ENCODE measurements at regions not wholly inside any gene's neighbourhood (a gene's known extent, or its start where the extent isn't known, plus 50 kb on each side); places are given as distances from the start of the nearest gene placed in this dataset.

DNA sequence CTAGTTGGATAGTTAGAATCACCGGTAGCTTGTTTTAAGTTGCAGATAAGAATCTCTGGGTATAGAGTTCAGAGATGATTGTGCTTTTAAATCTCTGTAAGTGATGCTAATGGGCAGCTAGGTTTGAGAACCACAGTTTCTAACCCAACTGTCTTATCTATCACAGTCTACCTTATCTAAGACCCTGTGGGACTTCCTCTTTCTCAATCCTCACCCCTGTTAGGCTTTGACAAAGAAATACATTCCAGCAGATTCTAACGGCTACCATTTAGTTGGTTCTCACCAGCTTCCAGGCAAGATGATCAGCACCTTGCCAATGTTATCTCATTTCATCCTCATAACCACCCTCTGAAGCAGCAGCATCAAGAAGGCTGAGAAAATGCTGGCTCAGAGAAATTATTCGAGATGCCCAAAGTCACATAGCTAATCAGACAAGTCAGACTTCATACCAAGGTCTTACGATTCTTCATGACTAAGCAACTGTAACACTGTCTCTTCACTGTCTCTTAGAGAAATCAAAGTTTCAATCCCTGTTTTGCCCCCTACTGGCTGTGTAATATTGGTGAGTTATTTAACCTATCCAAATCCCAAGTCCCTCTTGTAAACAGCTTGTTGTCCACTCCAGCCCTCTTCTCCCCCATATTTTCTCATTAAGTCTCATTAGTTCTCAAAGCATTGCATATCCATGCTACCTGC, 192.4 kb upstream of the API5 start:
- Histone ChIP-seq H3K4me3 (replicated peaks in 1 of 3; ENCODE audit: insufficient read depth in 1 of 3, low read depth in 1 of 3, low read length in 3 of 3) (no peak overlapping the region), H3K9me3 (replicated peaks; ENCODE audit: control insufficient read depth, insufficient read depth, low read length) (peaks cover 2% of the 10 kb centered on the region), H3K4me1 (ENCODE audit: control insufficient read depth, extremely low read depth, insufficient read depth, low read length) (no peaks in the 10 kb centered on the region), H3K4me2 (ENCODE audit: insufficient read depth, low read length) (no peak overlapping the region), H2AFZ (ENCODE audit: low read depth, low read length) (no peak overlapping the region), H3K79me2 (ENCODE audit: control insufficient read depth, insufficient read depth, low read length) (no peaks in the 10 kb centered on the region), H3K27me3 (ENCODE audit: control insufficient read depth in 2 of 2, insufficient read depth in 2 of 2, low read length in 2 of 2) (no peaks in the 10 kb centered on the region), H3K36me3 (ENCODE audit: control insufficient read depth in 2 of 2, extremely low read depth in 1 of 2, insufficient read depth in 2 of 2, low read length in 2 of 2) (no peaks in the 10 kb centered on the region), H3K27ac (ENCODE audit: insufficient read depth, low read depth, low read length) (no peak overlapping the region), H4K20me1 (replicated peaks; ENCODE audit: control insufficient read depth, extremely low read depth, insufficient read depth, low read length) (no peaks in the 10 kb centered on the region), H3K9ac (replicated peaks; ENCODE audit: extremely low read depth, insufficient read depth, low read length) (no peak overlapping the region), H3K9me1 (replicated peaks; ENCODE audit: control insufficient read depth, extremely low read depth, insufficient read depth, low read length) (no peaks in the 10 kb centered on the region)
- TF ChIP-seq EZH2 (IDR thresholded peaks at IDR 0.05; ENCODE audit: borderline replicate concordance, low read depth, low read length, severe bottlenecking) (no peak), JUN (IDR thresholded peaks at IDR 0.05; ENCODE audit: borderline replicate concordance, insufficient read depth, insufficient read length, low read depth) (no peak), MAX (IDR thresholded peaks at IDR 0.05; ENCODE audit: insufficient read depth, insufficient read length) (no peak), FOS (IDR thresholded peaks at IDR 0.05; ENCODE audit: borderline replicate concordance, insufficient read depth, low read length) (no peak), POLR2AphosphoS5 (IDR thresholded peaks at IDR 0.05; ENCODE audit: insufficient read depth, low read depth, low read length) (no peak), MYC (IDR thresholded peaks at IDR 0.05; ENCODE audit: low read depth, low read length) (no peak), GATA2 (IDR thresholded peaks at IDR 0.05; ENCODE audit: insufficient read depth, insufficient read length, low read depth, low read length) (no peak), POLR2A (IDR thresholded peaks at IDR 0.05; ENCODE audit: low read depth, low read length) (no peak)
- TF ChIP-seq, protein P1, sequence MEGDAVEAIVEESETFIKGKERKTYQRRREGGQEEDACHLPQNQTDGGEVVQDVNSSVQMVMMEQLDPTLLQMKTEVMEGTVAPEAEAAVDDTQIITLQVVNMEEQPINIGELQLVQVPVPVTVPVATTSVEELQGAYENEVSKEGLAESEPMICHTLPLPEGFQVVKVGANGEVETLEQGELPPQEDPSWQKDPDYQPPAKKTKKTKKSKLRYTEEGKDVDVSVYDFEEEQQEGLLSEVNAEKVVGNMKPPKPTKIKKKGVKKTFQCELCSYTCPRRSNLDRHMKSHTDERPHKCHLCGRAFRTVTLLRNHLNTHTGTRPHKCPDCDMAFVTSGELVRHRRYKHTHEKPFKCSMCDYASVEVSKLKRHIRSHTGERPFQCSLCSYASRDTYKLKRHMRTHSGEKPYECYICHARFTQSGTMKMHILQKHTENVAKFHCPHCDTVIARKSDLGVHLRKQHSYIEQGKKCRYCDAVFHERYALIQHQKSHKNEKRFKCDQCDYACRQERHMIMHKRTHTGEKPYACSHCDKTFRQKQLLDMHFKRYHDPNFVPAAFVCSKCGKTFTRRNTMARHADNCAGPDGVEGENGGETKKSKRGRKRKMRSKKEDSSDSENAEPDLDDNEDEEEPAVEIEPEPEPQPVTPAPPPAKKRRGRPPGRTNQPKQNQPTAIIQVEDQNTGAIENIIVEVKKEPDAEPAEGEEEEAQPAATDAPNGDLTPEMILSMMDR (IDR thresholded peaks at IDR 0.05; ENCODE audit: extremely low read depth in 1 of 2, insufficient read depth in 1 of 2, low read depth in 1 of 2, low read length in 2 of 2), result no peak
- FAIRE-seq, result no peak
- DNase-seq (ENCODE audit: low read depth, low spot score), result no peak
- POLR2A ChIA-PET, result no interaction called here
- CTCF ChIA-PET, result no interaction called here
- dilution Hi-C loops (cut with MboI; ENCODE audit: extremely low pct_ligation_motif_present, low sequenced_read_pairs) (no loop called here), intact Hi-C loops (cut with micrococcal nuclease) (no loop called here)
- no TSS peak for BruUV-seq (replicated peaks)

All from endothelial cell of umbilical vein (primary cell).